ENCODE measurements at regions not wholly inside any gene's neighbourhood (a gene's known extent, or its start where the extent isn't known, plus 50 kb on each side); places are given as distances from the start of the nearest gene placed in this dataset.
A peak's percentile ranks its signal among the peaks of the same experiment; 100 is the strongest.
"Not testable (repeated sequence)": the region's sequence is repeated elsewhere in the genome, so short reads cannot be mapped to it uniquely, and the experiment has no call there.

DNA sequence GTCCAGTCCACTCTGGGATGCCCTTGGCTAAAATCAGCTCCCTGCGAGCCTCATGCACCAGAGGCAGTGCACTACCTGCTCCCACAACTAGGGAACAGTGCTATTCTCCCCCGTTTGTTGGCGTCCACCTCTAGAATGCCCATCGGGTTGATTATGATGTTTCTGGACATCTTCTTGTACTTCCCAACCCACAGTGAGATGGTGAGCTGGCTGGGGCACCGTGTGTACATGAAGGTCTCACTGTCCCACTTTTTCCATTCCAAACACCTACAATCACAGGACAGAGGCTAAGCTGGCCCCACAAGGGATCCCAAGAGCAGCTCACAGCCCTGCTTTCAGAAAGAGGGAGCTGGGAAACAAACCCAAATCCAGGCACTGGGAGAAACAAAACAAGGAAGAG lies 126.2 kb upstream of the ZNF92 start:
- H3K4me3 Mint-ChIP-seq = no peak overlapping the region
- POLR2A ChIA-PET = no interaction called here
- H3K36me3 Mint-ChIP-seq = no peaks in the 10 kb centered on the region
- no peak for ATAC-seq
- no peak for DNase-seq
- no peak overlapping the region for H3K27ac Mint-ChIP-seq
- H3K4me1 Mint-ChIP-seq = peaks cover 6 to 7% (median 7%) of the 10 kb centered on the region in 4 donors
- H3K9me3 Mint-ChIP-seq = peaks cover 0 to 3% (median 0%) of the 10 kb centered on the region in 9 donors
- peaks cover 9 to 61% (median 31%) of the 10 kb centered on the region in 5 donors for H3K27me3 Mint-ChIP-seq

DNA sequence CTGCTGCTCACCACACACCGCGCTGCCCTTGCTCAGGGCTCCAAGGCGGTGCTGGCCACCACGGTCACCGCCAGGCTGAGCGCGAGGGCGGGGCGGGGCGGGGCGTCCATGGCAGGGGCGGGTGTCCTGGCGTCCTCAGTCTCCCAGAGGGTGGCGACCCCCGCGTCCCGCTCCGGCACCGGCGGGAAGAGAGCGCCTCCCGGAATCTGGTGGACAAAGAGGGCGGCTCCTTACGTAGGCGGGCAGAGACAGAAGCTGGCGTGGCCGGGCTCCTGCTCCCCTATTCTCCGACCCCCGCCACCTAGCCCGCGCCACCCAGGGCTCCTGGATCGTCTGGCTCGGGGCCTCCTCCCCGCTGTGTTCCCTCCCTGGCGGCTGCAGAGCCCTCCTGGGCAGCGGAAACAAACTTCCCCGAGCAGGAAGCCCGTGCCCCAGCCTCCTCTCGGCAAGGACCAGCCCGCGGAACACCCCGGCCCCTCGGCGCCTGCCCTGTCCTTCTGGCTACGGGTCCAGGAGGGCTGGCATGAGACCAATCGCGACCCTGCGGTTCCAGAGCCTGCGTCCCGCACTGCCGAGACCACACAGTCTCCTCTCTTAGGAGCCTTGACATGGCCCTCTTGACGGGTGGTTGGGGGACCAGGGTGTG lies 133.8 kb upstream of the ZNF92 start:
- POLR2A ChIA-PET = no interaction called here
- H3K27me3 Mint-ChIP-seq = peaks cover 8 to 75% (median 38%) of the 10 kb centered on the region in 5 donors
- no peak for DNase-seq
- H3K36me3 Mint-ChIP-seq = no peaks in the 10 kb centered on the region
- H3K27ac Mint-ChIP-seq = no peak overlapping the region
- peak; percentile 28 to 35 for ATAC-seq
- peaks cover 0 to 14% (median 2%) of the 10 kb centered on the region in 4 donors for H3K4me1 Mint-ChIP-seq
- no peaks in the 10 kb centered on the region for H3K9me3 Mint-ChIP-seq
- peak overlapping the region in 9 of 10 donors; percentile 19 to 78 (median 62) for H3K4me3 Mint-ChIP-seq

DNA sequence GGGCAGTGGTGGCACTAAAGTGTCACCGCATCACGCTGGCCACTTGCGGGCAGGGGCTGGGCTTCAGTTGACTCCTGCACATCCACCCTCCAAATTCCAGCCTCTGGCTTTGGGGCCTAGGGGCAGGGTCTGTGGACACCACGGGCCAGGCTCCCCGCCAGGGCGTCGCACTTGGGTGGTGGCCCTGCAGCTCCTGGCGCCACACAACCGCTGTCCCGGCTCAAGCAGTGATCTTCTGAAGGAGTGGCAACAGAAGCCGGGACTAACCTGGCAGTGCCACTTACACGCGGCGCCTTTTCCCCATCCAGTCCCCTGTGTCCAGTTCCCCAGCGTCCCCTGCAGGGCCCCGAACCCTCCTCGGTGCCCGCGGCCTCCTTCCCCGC lies 134.3 kb upstream of the ZNF92 start:
- no peak overlapping the region for H3K27ac Mint-ChIP-seq
- POLR2A ChIA-PET = no interaction called here
- H3K27me3 Mint-ChIP-seq = peaks cover 8 to 70% (median 34%) of the 10 kb centered on the region in 5 donors
- ATAC-seq (no peak), DNase-seq (no peak)
- peaks cover 0 to 18% (median 5%) of the 10 kb centered on the region in 4 donors for H3K4me1 Mint-ChIP-seq
- H3K9me3 Mint-ChIP-seq = no peaks in the 10 kb centered on the region
- no peaks in the 10 kb centered on the region for H3K36me3 Mint-ChIP-seq
- H3K4me3 Mint-ChIP-seq = peak overlapping the region in 2 of 10 donors; percentile 31 to 62

DNA sequence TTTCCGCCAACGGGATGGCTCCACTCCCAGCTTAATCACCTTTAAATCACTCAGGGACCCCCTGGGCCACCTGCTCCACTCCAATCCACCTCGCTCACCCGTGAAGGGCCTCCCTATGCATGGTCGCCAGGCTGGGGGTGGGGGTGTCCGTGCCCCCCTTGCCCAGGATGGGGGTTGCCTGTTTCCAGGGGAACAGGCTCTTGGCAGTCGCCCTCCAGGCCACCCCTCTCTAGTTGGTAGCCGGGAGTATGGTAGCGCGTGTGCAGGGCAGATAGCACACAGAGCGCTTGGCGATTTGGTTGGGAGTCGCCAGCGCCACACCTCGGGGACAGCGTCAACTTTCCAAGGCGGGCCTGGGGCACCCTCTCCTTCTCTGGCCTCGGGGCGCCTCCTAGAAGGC lies 134.9 kb upstream of the ZNF92 start:
- H3K27ac Mint-ChIP-seq = no peak overlapping the region
- DNase-seq (no peak), ATAC-seq (no peak)
- POLR2A ChIA-PET = no interaction called here
- H3K4me1 Mint-ChIP-seq = peaks cover 4 to 22% (median 7%) of the 10 kb centered on the region in 4 donors
- no peaks in the 10 kb centered on the region for H3K36me3 Mint-ChIP-seq
- no peaks in the 10 kb centered on the region for H3K9me3 Mint-ChIP-seq
- H3K4me3 Mint-ChIP-seq = no peak overlapping the region
- H3K27me3 Mint-ChIP-seq = peaks cover 8 to 65% (median 30%) of the 10 kb centered on the region in 5 donors

DNA sequence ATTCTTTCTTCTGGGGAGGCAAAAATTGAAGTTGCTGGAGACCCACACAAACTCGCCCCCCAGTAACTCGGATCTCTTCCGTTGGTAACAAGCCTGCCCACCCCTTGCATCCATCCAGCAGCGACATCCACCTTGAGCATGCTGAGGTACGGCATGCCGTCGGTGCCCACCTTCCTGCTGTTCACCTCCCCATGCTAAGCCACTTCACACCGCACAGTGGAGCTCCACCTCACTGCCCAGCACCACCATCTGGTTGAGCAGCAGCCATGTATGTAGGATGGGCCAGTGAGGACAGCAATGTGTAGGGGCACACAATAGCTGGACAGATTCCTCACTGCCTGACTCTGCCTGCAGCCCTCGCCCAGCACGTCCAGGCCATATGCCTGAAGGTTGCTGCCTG lies 138.1 kb upstream of the ZNF92 start:
- Mint-ChIP-seq H3K27me3 (peaks cover 0 to 45% (median 18%) of the 10 kb centered on the region in 5 donors), H3K4me3 (peak overlapping the region in 1 of 10 donors; percentile 35)
- POLR2A ChIA-PET = no interaction called here

DNA sequence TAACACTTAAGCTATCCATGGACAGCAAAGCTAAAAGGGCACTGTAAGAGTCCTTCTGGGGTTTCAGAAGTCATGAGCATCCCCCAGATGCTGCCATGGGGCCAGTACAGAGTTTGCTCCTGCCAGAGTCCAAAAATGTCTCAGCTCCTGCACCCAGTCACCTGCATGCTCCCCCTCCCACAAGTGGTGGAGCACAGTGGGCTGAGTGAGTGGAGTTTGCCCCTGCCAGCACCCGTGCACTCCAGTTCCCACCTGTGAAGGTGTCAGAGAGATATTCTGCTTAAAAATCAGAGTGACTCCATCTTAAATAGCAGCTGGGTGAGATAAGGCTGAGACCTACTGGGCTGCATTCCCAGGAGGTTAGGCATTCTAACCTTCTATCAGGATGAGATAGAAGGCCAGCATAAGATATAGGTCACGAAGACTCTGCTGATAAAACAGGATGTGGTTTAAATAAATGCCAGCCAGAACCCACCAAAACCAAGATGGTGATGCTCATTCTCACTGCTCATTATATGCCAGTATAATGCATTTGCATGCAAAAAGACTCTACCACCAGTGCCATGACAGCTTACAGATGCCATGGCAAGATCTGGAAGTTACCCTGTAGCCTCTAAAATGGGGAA lies 140.1 kb upstream of the ZNF92 start:
- Mint-ChIP-seq H3K4me3 (peak overlapping the region in 1 of 10 donors; percentile 28), H3K27me3 (peaks cover 0 to 27% (median 6%) of the 10 kb centered on the region in 5 donors), H3K27ac (no peak overlapping the region), H3K9me3 (no peaks in the 10 kb centered on the region), H3K36me3 (no peaks in the 10 kb centered on the region), H3K4me1 (peaks cover 6 to 29% (median 15%) of the 10 kb centered on the region in 4 donors)
- DNase-seq (no peak), ATAC-seq (no peak)
- POLR2A ChIA-PET = no interaction called here

More for the DNA sequence above, 138.1 kb upstream of the ZNF92 start:
- no peak for ATAC-seq
- no peak overlapping the region for H3K27ac Mint-ChIP-seq
- H3K9me3 Mint-ChIP-seq = no peaks in the 10 kb centered on the region
- no peak for DNase-seq
- H3K36me3 Mint-ChIP-seq = no peaks in the 10 kb centered on the region
- peaks cover 7 to 34% (median 15%) of the 10 kb centered on the region in 4 donors for H3K4me1 Mint-ChIP-seq

DNA sequence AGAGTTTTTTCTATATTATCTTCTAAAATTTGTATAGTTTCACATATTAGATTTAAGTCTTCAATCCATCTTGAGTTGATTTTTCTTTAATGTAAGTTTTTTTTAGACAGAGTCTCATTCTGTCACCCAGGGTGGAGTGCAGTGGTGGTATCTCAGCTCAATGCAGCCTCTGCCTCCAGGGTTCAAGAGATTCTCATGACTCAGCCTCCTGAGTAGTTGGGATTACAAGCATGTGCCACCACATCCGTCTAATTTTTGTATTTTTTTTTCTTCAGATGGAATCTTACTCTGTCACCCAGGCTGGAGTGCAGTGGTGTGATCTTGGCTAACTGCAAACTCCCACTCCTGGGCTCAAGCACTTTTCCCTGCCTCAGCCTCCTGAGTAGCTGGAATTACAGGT lies 143.4 kb upstream of the ZNF92 start:
- no peak overlapping the region for H3K27ac Mint-ChIP-seq
- no peaks in the 10 kb centered on the region for H3K9me3 Mint-ChIP-seq
- peaks cover 4 to 24% (median 15%) of the 10 kb centered on the region in 4 donors for H3K4me1 Mint-ChIP-seq
- DNase-seq (no peak), ATAC-seq (no peak)
- no peaks in the 10 kb centered on the region for H3K36me3 Mint-ChIP-seq
- H3K27me3 Mint-ChIP-seq = no peaks in the 10 kb centered on the region
- POLR2A ChIA-PET = no interaction called here
- no peak overlapping the region for H3K4me3 Mint-ChIP-seq

DNA sequence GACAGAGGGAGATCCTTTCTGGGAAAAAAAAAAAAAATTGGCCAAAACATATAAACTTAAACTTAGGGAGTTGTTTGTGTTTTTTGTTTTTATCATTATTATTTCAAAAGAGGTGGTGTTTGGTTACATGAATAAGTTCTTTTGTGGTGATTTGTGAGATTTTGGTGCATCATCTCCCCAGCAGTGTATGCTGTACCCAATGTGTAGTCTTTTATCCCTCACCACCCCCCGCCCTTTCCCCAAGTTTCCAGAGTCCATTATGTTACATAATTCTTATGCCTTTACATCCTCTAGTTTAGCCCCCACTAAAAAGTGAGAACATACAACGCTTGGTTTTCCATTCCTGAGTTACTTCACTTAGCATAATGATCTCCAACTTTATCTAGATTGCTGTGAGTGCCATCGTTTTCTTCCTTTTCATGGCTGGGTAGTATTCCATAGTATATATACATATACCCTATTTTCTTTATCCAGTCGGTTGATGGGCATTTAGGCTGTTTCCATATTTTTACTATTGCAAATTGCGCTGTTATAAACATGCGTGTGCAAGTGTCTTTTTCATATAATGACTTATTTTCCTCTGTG lies 148.1 kb upstream of the ZNF92 start:
- ATAC-seq (peak in 1 of 2 donors; percentile 46), DNase-seq (peak in 2 of 10 donors; percentile 26 to 37)
- H3K27me3 Mint-ChIP-seq = no peaks in the 10 kb centered on the region
- H3K36me3 Mint-ChIP-seq = no peaks in the 10 kb centered on the region
- H3K9me3 Mint-ChIP-seq = no peaks in the 10 kb centered on the region
- no peak overlapping the region for H3K4me3 Mint-ChIP-seq
- no peaks in the 10 kb centered on the region for H3K4me1 Mint-ChIP-seq
- POLR2A ChIA-PET = no interaction called here
- H3K27ac Mint-ChIP-seq = no peak overlapping the region

DNA sequence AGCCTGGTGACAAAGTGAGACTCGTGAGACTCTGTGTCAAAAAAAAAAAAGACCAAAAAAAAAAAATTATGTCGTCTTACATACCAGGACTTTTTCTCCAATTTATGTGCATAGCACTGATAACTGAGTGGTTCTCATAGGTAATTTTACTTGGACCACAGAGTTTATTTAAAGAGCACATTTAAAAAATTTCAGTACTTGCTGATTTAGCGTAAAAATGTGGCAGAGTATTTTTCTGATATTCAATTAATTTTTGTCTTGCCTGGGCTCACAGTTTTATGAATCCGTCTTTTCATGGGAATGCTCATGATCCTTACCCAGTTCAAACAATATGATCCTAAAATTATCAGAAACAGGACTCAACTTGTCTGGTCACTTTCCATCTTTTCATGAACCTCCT lies 151.0 kb upstream of the ZNF92 start:
- Mint-ChIP-seq H3K9me3 (no peaks in the 10 kb centered on the region), H3K27ac (no peak overlapping the region), H3K4me1 (no peaks in the 10 kb centered on the region), H3K27me3 (peaks cover 0 to under 1% (median 0%) of the 10 kb centered on the region in 5 donors), H3K36me3 (no peaks in the 10 kb centered on the region), H3K4me3 (no peak overlapping the region)
- ATAC-seq (no peak), DNase-seq (no peak)
- POLR2A ChIA-PET = no interaction called here

DNA sequence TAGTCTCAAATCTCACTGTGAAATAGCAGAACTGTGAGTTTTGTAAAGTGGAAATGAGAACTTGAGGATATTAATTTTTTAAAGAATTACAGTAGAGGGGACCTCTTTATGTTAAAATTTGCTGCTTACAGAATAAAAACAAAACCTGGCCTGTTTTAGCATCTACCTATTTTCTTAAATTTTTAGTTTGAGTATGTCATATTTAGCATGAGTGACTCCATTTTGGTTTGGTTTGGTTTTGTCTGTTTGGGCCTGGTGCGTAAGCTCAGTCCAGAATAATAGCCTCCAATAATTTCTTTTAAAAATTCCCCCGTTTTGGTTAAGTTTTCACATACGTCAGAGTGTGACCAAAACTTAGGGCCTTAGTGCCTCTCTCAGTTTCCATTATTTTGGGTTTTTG lies 152.0 kb upstream of the ZNF92 start:
- peaks cover 0 to 4% (median 0%) of the 10 kb centered on the region in 5 donors for H3K27me3 Mint-ChIP-seq
- no peak overlapping the region for H3K4me3 Mint-ChIP-seq
- POLR2A ChIA-PET = no interaction called here
- no peaks in the 10 kb centered on the region for H3K9me3 Mint-ChIP-seq
- no peak overlapping the region for H3K27ac Mint-ChIP-seq
- H3K36me3 Mint-ChIP-seq = no peaks in the 10 kb centered on the region
- ATAC-seq (no peak), DNase-seq (no peak)
- no peaks in the 10 kb centered on the region for H3K4me1 Mint-ChIP-seq

DNA sequence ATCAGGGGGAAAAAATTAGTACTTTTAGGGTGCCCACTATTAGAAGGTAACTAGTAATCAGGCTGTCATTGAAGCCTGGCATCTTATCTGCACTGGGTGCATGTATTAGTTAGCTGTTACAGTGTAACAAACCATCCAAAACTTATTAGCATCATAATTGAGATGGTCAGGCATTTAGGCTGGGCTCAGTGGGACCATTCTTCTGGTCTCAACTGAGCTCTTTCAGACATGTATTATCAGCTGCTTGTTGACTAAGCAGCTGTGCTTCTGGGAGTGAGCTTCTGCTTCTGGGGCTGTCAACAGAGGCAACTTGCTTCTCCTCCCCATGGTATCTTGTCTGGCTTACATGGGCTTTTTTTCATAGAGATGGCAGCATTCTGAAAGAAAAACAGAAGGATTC lies 154.0 kb upstream of the ZNF92 start:
- no peaks in the 10 kb centered on the region for H3K36me3 Mint-ChIP-seq
- H3K27ac Mint-ChIP-seq = no peak overlapping the region
- ATAC-seq (no peak), DNase-seq (no peak)
- H3K4me3 Mint-ChIP-seq = no peak overlapping the region
- H3K4me1 Mint-ChIP-seq = peaks cover 0 to 3% (median 0%) of the 10 kb centered on the region in 4 donors
- no peaks in the 10 kb centered on the region for H3K9me3 Mint-ChIP-seq
- H3K27me3 Mint-ChIP-seq = peaks cover 0 to 4% (median 0%) of the 10 kb centered on the region in 5 donors
- POLR2A ChIA-PET = no interaction called here

DNA sequence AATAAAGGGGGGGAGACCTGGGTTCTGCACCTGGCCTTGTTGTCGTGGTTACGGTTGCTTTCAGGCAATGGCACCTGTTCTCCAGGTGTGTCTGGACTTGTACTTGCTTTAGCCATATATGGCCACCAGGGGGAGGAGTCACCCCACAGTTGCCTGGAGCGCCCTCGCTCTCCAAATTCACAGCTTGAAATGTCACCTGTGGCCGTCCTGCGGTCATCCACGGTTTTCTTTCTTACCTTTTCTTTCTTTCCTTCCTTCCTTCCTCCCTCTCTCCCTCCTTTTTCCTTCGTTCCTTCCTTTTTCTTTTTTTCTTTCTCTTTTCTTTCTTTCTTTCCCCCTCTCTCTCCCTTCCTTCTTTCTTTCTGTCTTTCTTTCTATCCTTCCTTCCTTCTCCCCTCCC lies 157.2 kb upstream of the ZNF92 start:
- DNase-seq (peak; percentile 27 to 84 (median 64)), ATAC-seq (peak; percentile 66 to 70)
- no peaks in the 10 kb centered on the region for H3K9me3 Mint-ChIP-seq
- H3K27me3 Mint-ChIP-seq = peaks cover 0 to 4% (median 0%) of the 10 kb centered on the region in 5 donors
- H3K36me3 Mint-ChIP-seq = no peaks in the 10 kb centered on the region
- peak overlapping the region in 4 of 10 donors; percentile 3 to 47 (median 10) for H3K4me3 Mint-ChIP-seq
- H3K4me1 Mint-ChIP-seq = peaks cover 0 to 3% (median 0%) of the 10 kb centered on the region in 4 donors
- POLR2A ChIA-PET = no interaction called here
- peak overlapping the region in 1 of 10 donors; percentile 48 for H3K27ac Mint-ChIP-seq

DNA sequence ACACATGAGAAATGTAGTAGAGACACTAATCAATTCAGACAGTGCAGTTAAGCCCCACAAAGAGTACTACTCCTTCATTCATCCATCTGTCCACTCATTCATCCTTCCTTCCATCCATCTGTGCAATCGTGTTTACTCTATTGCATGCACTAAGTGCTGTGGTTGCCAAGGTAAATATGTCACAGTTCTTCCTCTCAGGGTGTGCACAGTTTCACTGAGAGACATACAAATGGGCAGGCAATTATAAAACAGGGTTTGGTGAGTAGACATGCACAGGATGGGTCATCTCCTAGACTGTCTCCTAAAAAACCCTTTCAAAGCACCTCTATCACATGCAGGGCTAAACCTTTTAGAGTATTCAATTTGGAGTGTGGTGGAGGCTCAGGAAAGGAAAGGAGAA lies 160.4 kb upstream of the ZNF92 start:
- H3K9me3 Mint-ChIP-seq, ATAC-seq, H3K36me3 Mint-ChIP-seq, H3K4me3 Mint-ChIP-seq, POLR2A ChIA-PET, H3K4me1 Mint-ChIP-seq, H3K27me3 Mint-ChIP-seq, DNase-seq, H3K27ac Mint-ChIP-seq: not testable (repeated sequence)

Measured in naive thymus-derived CD8-positive, alpha-beta T cell (primary cell).